Gastroesophageal sphincter (tissue), 3 donors: ENCODE measurements at regions not wholly inside any gene's neighbourhood (a gene's known extent, or its start where the extent isn't known, plus 50 kb on each side); places are given as distances from the start of the nearest gene placed in this dataset.

ENCODE experiments used
- EP300 ChIP-seq: sonication (generic); formaldehyde crosslinking; IDR thresholded peaks from one replicate; pipeline ENCODE4 v1.6.1; 2017; ENCODE audit warnings: antibody characterized with exemption, mild to moderate bottlenecking
- POLR2A ChIP-seq, 2 donors: fragments of 450-650 bp; IDR thresholded peaks; one replicate each; pipeline ENCODE4 v1.6.1; 2017; ENCODE audit warnings: antibody characterized with exemption in 2 of 2, mild to moderate bottlenecking in 2 of 2, moderate library complexity in 1 of 2
- POLR2AphosphoS5 ChIP-seq: sonication (generic); formaldehyde crosslinking; IDR thresholded peaks from one replicate; pipeline ENCODE4 v1.6.1; 2017; ENCODE audit warnings: antibody characterized with exemption
- TF ChIP-seq, protein P1 (sequence below), 4 experiments: fragments of 200-600 bp in 2 of 4; fragments of 450-650 bp in 2 of 4; sonication (generic) in 1 of 4; IDR thresholded peaks; one replicate each; pipeline ENCODE4 v1.5.1; 2017 to 2019; ENCODE audit warnings: antibody characterized with exemption in 4 of 4, mild to moderate bottlenecking in 2 of 4, moderate library complexity in 2 of 4

DNA sequence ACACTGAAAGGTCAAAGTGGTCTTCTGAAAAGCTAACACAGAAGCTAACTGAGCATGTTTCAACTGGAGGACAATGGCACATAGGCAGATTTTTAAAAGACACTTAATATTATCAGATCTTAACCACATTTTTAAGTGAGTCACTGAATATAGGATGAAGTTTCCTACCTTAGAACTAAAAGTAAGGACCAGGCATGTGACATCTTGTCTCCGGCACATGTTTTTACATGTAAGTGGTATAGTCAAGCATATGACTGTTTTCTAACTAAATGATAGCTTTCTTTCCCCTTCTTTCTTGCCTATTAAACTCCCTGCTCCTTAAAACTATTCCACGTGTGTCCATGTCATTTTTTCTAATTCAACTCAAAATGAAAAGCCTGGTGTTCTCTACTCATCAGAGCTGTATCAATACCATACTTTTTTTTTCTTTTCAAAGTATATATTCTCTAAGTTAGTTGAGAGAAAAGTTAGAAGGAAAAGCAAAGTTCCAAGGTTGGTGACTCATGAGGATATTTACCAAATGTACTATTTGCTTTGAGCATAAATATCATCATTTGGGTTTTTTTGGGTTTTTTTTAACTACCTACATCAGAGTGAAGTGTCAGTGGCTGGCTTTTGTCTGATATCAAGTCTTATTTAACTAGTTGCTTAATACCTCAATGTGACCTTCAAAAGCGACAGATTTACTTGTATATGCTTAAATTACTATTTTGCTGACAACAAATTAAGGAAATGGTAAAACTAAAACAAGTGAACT lies 127.5 kb downstream of the CRPPA start:
- TF ChIP-seq, protein P1, sequence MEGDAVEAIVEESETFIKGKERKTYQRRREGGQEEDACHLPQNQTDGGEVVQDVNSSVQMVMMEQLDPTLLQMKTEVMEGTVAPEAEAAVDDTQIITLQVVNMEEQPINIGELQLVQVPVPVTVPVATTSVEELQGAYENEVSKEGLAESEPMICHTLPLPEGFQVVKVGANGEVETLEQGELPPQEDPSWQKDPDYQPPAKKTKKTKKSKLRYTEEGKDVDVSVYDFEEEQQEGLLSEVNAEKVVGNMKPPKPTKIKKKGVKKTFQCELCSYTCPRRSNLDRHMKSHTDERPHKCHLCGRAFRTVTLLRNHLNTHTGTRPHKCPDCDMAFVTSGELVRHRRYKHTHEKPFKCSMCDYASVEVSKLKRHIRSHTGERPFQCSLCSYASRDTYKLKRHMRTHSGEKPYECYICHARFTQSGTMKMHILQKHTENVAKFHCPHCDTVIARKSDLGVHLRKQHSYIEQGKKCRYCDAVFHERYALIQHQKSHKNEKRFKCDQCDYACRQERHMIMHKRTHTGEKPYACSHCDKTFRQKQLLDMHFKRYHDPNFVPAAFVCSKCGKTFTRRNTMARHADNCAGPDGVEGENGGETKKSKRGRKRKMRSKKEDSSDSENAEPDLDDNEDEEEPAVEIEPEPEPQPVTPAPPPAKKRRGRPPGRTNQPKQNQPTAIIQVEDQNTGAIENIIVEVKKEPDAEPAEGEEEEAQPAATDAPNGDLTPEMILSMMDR (IDR thresholded peaks at IDR 0.05) = no peak
- TF ChIP-seq POLR2A (IDR thresholded peaks at IDR 0.05) (no peak), EP300 (no peak), POLR2AphosphoS5 (no peak)
